Upper lobe of right lung (tissue), 1 donor: ENCODE measurements at regions not wholly inside any gene's neighbourhood (a gene's known extent, or its start where the extent isn't known, plus 50 kb on each side); places are given as distances from the start of the nearest gene placed in this dataset.

Source experiments
- ATAC-seq: fragments of 200-7000 bp; cut with Tn5 transposase; one replicate; pipeline ENCODE4 v1.9.1; 2020; ENCODE audit warnings: mild to moderate bottlenecking, moderate library complexity
- DNase-seq: peaks from one replicate; pipeline ENCODE4 v3.0.0-alpha.2; 2020
- H3K27ac ChIP-seq: fragments of 200-600 bp; one replicate; pipeline ENCODE4 v1.8.0; 2022
- H3K27me3 ChIP-seq: fragments of 200-600 bp; one replicate; pipeline ENCODE4 v1.8.0; 2022; ENCODE audit warnings: mild to moderate bottlenecking
- H3K36me3 ChIP-seq: fragments of 200-600 bp; one replicate; pipeline ENCODE4 v1.8.0; 2022
- H3K4me1 ChIP-seq: fragments of 200-600 bp; one replicate; pipeline ENCODE4 v1.8.0; 2022
- H3K4me3 ChIP-seq: fragments of 200-600 bp; one replicate; pipeline ENCODE4 v1.8.0; 2022; ENCODE audit warnings: mild to moderate bottlenecking
- H3K9me3 ChIP-seq: fragments of 200-600 bp; one replicate; pipeline ENCODE4 v1.8.0; 2022
- intact Hi-C: fragments of 100-400 bp; cut with DNase I; formaldehyde crosslinking; loops from one replicate; pipeline ENCODE4 v1.11.0; 2022
- TF ChIP-seq, protein P1 (sequence below): fragments of 200-600 bp; IDR thresholded peaks from one replicate; pipeline ENCODE4 v1.8.0; 2022; ENCODE audit warnings: antibody characterized with exemption
- donor health status: DM: no; HTN: yes; CAD: no; lungs with severe emphysema.

DNA sequence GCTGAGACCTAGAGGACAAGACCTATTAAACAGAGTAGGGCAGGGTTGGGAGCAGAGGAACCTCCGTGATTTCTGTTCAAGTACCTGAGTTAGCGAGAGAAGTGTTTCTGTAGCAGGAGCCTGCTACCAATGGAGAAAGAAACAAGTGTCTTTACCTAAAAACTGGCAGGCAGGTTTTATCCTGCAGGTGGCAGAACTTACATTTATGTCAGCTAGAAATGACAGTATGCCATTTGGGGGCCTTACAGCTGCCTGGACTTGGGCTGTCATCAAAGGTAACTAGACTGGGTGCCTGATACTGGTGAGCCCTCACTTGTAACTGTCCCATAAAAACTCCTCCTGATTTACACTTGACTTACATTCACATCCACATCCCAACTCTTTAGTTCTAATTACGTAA is 185.3 kb upstream of the MIR17HG start:
- no peaks in the 10 kb centered on the region for H3K9me3 ChIP-seq
- no peaks in the 10 kb centered on the region for H3K36me3 ChIP-seq
- no peak overlapping the region for H3K4me3 ChIP-seq
- H3K27ac ChIP-seq: no peak overlapping the region
- H3K4me1 ChIP-seq: no peaks in the 10 kb centered on the region
- intact Hi-C loops: no loop called here
- no peak for ATAC-seq
- TF ChIP-seq, protein P1, sequence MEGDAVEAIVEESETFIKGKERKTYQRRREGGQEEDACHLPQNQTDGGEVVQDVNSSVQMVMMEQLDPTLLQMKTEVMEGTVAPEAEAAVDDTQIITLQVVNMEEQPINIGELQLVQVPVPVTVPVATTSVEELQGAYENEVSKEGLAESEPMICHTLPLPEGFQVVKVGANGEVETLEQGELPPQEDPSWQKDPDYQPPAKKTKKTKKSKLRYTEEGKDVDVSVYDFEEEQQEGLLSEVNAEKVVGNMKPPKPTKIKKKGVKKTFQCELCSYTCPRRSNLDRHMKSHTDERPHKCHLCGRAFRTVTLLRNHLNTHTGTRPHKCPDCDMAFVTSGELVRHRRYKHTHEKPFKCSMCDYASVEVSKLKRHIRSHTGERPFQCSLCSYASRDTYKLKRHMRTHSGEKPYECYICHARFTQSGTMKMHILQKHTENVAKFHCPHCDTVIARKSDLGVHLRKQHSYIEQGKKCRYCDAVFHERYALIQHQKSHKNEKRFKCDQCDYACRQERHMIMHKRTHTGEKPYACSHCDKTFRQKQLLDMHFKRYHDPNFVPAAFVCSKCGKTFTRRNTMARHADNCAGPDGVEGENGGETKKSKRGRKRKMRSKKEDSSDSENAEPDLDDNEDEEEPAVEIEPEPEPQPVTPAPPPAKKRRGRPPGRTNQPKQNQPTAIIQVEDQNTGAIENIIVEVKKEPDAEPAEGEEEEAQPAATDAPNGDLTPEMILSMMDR: no peak
- no peak for DNase-seq
- H3K27me3 ChIP-seq: no peaks in the 10 kb centered on the region

DNA sequence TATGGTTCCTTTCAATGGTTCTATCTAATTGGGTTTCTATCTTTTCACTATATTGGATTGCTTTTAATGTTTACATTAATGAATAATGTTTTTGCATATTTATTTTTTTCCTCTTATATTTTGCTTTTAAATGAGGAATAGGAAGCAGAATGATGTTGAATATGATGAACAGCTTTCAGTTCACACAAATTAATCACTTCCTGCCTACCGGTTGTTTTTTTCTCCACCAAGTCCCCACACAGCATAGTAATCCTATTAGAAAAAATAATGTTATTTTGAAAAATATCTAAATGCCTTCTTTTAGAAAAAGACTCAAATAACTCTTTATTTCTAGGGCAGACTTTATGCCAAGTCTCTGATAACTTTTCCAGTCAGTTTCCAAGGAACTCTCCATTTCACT is 184.9 kb upstream of the MIR17HG start:
- DNase-seq (no peak), ATAC-seq (no peak)
- no peak overlapping the region for H3K27ac ChIP-seq

DNA sequence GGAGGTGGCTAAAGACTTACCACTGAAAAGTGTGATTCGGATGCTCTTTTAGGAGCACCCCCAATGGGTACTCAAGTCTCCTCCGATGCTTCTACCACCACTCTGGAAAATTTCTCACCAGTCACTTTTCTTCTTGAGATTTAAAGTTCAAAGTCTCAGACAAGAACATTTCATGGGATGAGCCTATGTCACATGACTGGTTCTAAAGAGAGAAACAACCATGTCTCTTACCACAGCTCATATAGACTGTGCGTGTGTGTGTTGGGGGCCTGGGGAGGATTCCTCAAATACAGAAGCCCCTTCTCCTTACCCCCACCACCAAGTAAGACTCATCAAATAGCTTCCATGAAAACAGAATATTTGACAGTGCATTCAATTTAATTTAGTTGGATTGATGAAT is 181.7 kb upstream of the MIR17HG start:
- H3K9me3 ChIP-seq: no peaks in the 10 kb centered on the region
- intact Hi-C loops: no loop called here
- TF ChIP-seq, protein P1: no peak
- no peaks in the 10 kb centered on the region for H3K36me3 ChIP-seq
- ATAC-seq (no peak), DNase-seq (no peak)
- no peaks in the 10 kb centered on the region for H3K27me3 ChIP-seq
- H3K4me3 ChIP-seq: no peak overlapping the region
- no peak overlapping the region for H3K27ac ChIP-seq
- no peaks in the 10 kb centered on the region for H3K4me1 ChIP-seq

More for the DNA sequence above, 184.9 kb upstream of the MIR17HG start:
- no peaks in the 10 kb centered on the region for H3K4me1 ChIP-seq
- no peak overlapping the region for H3K4me3 ChIP-seq
- H3K9me3 ChIP-seq: no peaks in the 10 kb centered on the region
- H3K36me3 ChIP-seq: no peaks in the 10 kb centered on the region
- H3K27me3 ChIP-seq: no peaks in the 10 kb centered on the region
- TF ChIP-seq, protein P1: no peak
- intact Hi-C loops: no loop called here

DNA sequence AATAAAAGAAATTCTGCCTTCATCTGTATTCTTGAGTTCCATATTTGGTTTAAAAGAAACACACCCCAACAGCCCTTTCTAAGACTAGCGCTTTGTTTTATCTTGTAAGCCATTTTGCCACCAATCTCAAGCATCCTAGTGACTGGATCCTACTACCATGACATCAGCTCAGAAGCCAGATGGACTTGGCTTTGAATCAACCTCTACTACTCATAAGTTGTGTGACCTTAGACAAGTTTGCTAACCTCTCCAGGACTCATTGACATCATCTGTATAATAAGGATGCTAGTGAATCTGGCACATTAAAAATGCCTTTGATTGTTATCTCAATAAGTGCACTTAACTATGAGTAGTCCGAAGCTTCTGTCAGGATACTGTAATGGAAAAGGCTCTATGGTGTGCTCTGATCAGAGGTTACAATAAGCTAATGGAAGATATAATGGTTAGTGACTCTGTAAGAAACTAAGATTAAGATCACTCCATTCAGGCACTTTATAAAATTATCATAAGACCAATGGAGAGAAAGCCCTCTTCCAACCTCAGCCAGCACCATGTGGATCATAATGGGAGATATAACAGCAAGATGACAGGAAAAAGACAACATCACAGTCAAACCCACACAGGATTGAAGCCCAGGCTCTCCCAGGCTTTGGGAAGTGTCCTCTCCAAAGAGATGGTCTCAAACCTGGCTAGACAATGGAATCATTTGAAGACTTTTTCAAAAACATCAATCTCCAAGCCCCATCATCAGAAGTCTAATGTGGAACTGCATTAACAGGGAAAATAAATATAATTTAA is 180.6 kb upstream of the MIR17HG start:
- Histone ChIP-seq H3K27me3 (no peaks in the 10 kb centered on the region), H3K4me1 (no peaks in the 10 kb centered on the region), H3K36me3 (no peaks in the 10 kb centered on the region), H3K9me3 (no peaks in the 10 kb centered on the region), H3K4me3 (no peak overlapping the region), H3K27ac (no peak overlapping the region)
- intact Hi-C loops: no loop called here
- DNase-seq (no peak), ATAC-seq (no peak)
- TF ChIP-seq, protein P1: no peak

DNA sequence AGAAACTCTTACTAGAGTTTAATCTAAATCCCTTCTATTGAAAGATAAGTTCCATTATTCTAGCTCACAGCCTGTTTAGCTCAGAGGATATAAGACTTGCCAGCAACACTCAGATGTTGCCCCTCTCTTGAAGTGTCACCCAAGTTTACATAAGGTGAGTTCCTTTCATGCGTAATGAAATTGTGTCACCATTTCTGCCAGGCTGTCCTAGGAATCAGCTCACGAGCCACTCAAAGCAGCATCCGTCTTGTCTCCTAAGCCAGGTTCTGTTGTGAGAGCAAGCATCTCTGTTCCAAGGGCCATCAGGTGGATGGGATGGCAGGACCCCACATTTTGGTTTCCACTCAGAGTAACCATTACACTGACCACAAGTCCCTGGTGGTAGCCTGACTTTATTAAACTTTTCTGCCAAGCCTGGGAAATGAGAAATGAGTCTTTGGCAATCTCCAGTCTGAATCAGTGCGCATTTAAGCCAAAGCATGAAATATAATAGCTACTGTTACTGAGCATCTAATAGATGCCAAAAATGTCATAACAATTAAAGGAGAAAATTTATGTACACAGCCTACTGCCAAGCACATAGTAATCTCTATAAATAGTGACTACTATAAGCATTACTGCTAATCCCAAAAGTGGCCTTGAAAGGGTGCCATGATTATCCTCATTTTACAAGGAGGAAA is 179.6 kb upstream of the MIR17HG start:
- H3K4me1 ChIP-seq: no peaks in the 10 kb centered on the region
- no peak overlapping the region for H3K27ac ChIP-seq
- TF ChIP-seq, protein P1: no peak
- intact Hi-C loops: no loop called here
- H3K36me3 ChIP-seq: no peaks in the 10 kb centered on the region
- no peak overlapping the region for H3K4me3 ChIP-seq
- H3K27me3 ChIP-seq: no peaks in the 10 kb centered on the region
- no peak for DNase-seq
- no peaks in the 10 kb centered on the region for H3K9me3 ChIP-seq
- no peak for ATAC-seq
